NT2/D1 (cell line): ENCODE measurements at regions not wholly inside any gene's neighbourhood (a gene's known extent, or its start where the extent isn't known, plus 50 kb on each side); places are given as distances from the start of the nearest gene placed in this dataset.
"Not testable (repeated sequence)": the region's sequence is repeated elsewhere in the genome, so short reads cannot be mapped to it uniquely, and the experiment has no call there.

ENCODE experiments used
- DNase-seq: peaks from one replicate; pipeline ENCODE4 v3.0.0-alpha.2; 2011; ENCODE audit warnings: low read depth, low spot score
- H3K27me3 ChIP-seq: 2 replicates; pipeline ENCODE4 v1.6.0; 2011; ENCODE audit warnings: mild to moderate bottlenecking; ENCODE audit not compliant: insufficient read length, insufficient read depth
- H3K36me3 ChIP-seq: 2 replicates; pipeline ENCODE4 v1.6.1; 2011; ENCODE audit warnings: mild to moderate bottlenecking, low read length, mixed read lengths; ENCODE audit not compliant: insufficient read depth, insufficient read length
- H3K4me1 ChIP-seq: 2 replicates; pipeline ENCODE4 v1.5.1; 2011; ENCODE audit not compliant: insufficient read depth, insufficient read length
- H3K4me3 ChIP-seq: 2 replicates; pipeline ENCODE4 v1.5.1; 2011; ENCODE audit warnings: low read depth; ENCODE audit not compliant: insufficient read length
- H3K9ac ChIP-seq: 2 replicates; pipeline ENCODE4 v1.6.0; 2011; ENCODE audit warnings: low read depth; ENCODE audit not compliant: insufficient read length
- H3K9me3 ChIP-seq: 2 replicates; pipeline ENCODE4 v1.5.1; 2011; ENCODE audit warnings: mild to moderate bottlenecking, low read length; ENCODE audit not compliant: insufficient read depth
- SUZ12 ChIP-seq: IDR thresholded peaks from 2 replicates; pipeline ENCODE4 v1.6.1; 2011; ENCODE audit not compliant: insufficient read length, insufficient read depth; ENCODE audit errors: extremely low read depth
- YY1 ChIP-seq: IDR thresholded peaks from 2 replicates; pipeline ENCODE4 v1.6.1; 2011; ENCODE audit not compliant: insufficient read length, insufficient read depth
- ZNF274 ChIP-seq: IDR thresholded peaks from 2 replicates; pipeline ENCODE4 v1.6.1; 2011; ENCODE audit warnings: mild to moderate bottlenecking, low read depth, low read length

DNA sequence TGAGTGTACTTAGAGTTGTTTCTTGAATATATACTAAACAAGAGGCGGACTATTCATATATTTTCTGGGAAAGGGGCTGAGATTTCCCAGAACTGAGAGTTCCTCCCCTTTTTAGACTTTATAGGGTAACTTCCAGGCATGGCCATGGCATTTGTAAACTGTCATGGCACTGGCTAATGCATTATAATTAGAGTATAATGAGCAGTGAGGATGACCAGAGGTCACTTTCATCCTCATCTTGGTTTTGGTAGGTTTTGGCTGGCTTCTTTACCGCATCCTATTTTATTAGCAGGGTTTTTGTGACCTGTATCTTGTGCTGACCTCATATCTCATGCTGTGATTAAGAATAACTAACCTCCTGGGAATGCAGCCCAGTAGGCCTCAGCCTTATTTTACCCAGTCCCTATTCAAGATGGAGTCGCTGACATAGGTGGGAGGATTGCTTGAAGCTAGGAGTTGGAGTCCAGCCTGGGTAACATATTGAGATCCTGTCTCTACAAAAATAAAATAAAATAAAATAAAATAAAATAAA lies 91.4 kb downstream of the MOBP start:
- H3K4me3 ChIP-seq, result no peak overlapping the region
- H3K27me3 ChIP-seq, result no peaks in the 10 kb centered on the region
- H3K4me1 ChIP-seq, result no peaks in the 10 kb centered on the region
- no peaks in the 10 kb centered on the region for H3K36me3 ChIP-seq
- no peak overlapping the region for H3K9ac ChIP-seq
- no peaks in the 10 kb centered on the region for H3K9me3 ChIP-seq
- TF ChIP-seq SUZ12, result no peak
- TF ChIP-seq YY1, result no peak
- no peak for TF ChIP-seq ZNF274
- DNase-seq, result no peak

DNA sequence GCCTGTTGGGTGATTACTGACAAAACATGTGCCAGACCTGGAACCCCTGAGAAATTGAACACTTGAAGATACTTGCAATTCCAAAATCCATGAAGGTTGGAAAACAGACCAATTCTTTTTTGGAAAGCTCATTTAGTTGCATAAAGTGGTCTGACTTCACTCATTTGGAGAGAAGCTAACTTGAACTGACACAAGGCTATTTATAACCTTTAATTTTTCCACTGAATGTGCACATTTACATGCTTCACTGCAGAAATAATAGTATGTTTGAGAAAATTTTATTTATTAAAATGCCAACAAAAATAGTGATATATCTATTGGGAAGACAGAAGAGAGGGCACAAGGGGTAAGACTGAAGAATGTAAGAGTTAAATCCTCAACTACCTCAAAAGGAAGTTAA lies 92.1 kb downstream of the MOBP start:
- Histone ChIP-seq H3K27me3 (no peaks in the 10 kb centered on the region), H3K9me3 (no peaks in the 10 kb centered on the region), H3K4me1 (no peaks in the 10 kb centered on the region), H3K36me3 (no peaks in the 10 kb centered on the region), H3K9ac (no peak overlapping the region), H3K4me3 (no peak overlapping the region)
- DNase-seq, result no peak
- TF ChIP-seq YY1 (no peak), ZNF274 (no peak), SUZ12 (no peak)

DNA sequence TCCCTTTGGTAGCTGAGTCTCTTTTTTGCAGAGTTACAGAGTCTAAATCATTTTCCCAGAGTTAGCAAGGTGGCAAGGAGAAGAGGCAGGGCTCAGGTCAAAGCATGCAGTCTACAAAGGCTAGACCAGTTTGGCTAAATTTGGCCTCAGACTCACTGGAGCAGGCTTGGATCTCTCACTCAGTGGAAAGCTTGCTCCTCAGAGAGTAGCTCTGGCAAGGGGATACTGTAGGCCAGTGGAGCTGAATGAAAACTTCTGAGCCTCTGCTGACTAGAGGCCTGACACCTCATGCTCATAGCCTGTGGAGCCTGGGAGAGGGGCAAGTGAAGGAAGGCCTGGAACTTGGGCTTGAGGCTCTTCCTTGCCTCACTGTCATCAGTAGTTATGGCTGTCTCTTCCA lies 101.0 kb downstream of the MOBP start:
- Histone ChIP-seq H3K4me1 (no peaks in the 10 kb centered on the region), H3K27me3 (no peaks in the 10 kb centered on the region), H3K4me3 (no peak overlapping the region), H3K36me3 (no peaks in the 10 kb centered on the region), H3K9me3 (no peaks in the 10 kb centered on the region; the same call in 1 of the 2 replicates), H3K9ac (no peak overlapping the region)
- TF ChIP-seq SUZ12 (no peak), YY1 (no peak), ZNF274 (no peak)
- DNase-seq, result no peak

DNA sequence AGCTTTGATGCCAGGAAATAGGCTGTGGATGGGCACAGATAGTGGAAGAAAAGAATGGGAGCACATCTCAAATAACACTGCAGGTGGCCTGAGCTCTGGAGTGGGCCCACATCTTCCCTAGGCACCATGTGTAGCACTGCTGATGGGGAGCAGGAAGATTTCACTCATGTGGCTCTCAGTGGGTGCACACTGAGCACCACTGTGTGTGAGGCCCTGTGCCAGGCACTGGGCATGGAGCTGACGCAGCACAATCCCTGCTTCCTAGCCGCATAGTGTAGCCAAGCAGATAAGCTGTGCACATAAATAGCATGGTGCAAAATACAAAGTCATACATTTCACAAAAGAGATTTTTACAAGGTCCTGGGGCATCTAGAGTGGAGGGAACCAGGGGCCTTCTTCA lies 101.6 kb downstream of the MOBP start:
- H3K36me3 ChIP-seq, result no peaks in the 10 kb centered on the region
- H3K9me3 ChIP-seq, result no peaks in the 10 kb centered on the region; the same call in 1 of the 2 replicates
- no peak overlapping the region for H3K4me3 ChIP-seq
- TF ChIP-seq SUZ12 (no peak), YY1 (no peak), ZNF274 (no peak)
- no peak overlapping the region for H3K9ac ChIP-seq
- no peak for DNase-seq
- H3K4me1 ChIP-seq, result no peaks in the 10 kb centered on the region
- no peaks in the 10 kb centered on the region for H3K27me3 ChIP-seq

DNA sequence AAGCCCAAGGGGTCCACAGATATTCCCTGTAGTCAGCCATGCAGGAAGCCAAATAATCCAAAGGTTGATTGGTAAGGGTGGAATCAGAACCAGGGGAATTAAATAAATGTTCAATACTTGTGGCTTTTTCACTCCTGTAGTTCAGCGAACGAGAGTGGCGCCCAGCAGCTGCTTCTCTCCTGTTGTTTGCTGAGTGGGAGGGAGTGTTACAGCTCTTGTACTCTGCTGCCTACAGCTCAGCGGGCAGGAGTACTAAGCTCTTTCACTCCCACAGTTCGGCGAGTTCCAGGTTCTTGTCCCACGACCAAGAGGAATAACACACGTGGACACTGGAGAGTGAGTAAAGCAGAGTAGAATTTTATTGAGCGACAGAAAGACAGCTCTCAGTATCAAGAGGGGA lies 105.9 kb downstream of the MOBP start:
- no peak for DNase-seq
- no peak overlapping the region for H3K4me3 ChIP-seq
- no peaks in the 10 kb centered on the region for H3K27me3 ChIP-seq
- no peaks in the 10 kb centered on the region for H3K36me3 ChIP-seq
- TF ChIP-seq SUZ12, result no peak
- TF ChIP-seq YY1, result no peak
- TF ChIP-seq ZNF274, result no peak
- H3K4me1 ChIP-seq, result no peaks in the 10 kb centered on the region
- no peak overlapping the region for H3K9ac ChIP-seq
- no peaks in the 10 kb centered on the region; the same call in 1 of the 2 replicates for H3K9me3 ChIP-seq

DNA sequence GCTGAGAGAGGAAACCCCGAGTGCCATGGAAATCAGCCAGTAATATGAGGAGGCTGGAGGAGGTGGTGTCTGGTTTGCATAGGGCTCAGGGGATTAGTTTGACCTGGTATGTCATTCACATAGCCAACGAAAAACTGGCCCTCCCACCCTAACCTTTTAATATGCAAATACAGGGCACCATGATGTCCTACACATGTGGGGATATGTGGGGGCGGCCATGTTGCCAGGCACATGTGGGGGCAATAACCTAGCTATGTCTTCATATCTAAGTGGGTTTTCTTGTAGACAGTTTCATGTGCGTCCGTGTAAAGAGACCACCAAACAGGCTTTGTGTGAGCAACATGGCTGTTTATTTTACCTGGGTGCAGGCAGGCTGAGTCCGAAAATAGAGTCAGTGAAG lies 110.1 kb downstream of the MOBP start:
- Histone ChIP-seq H3K9ac (no peak overlapping the region), H3K27me3 (no peaks in the 10 kb centered on the region), H3K9me3 (no peaks in the 10 kb centered on the region), H3K4me3 (no peak overlapping the region), H3K36me3 (no peaks in the 10 kb centered on the region), H3K4me1 (no peaks in the 10 kb centered on the region)
- TF ChIP-seq SUZ12 (no peak), YY1 (peak; percentile 49)
- DNase-seq, result peak; percentile 87

DNA sequence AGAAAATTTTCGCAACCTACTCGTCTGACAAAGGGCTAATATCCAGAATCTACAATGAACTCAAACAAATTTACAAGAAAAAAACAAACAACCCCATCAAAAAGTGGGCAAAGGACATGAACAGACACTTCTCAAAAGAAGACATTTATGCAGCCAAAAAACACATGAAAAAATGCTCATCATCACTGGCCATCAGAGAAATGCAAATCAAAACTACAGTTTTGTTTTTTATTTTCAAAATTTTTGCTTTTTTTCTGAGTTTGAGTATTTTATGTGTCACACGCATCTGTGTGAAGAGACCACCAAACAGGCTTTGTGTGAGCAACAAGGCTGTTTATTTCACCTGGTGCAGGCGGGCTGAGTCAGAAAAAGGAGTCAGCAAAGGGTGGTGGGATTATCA lies 118.7 kb downstream of the MOBP start:
- H3K4me3 ChIP-seq, H3K4me1 ChIP-seq, DNase-seq, H3K27me3 ChIP-seq, H3K9me3 ChIP-seq, H3K36me3 ChIP-seq, H3K9ac ChIP-seq: not testable (repeated sequence)

DNA sequence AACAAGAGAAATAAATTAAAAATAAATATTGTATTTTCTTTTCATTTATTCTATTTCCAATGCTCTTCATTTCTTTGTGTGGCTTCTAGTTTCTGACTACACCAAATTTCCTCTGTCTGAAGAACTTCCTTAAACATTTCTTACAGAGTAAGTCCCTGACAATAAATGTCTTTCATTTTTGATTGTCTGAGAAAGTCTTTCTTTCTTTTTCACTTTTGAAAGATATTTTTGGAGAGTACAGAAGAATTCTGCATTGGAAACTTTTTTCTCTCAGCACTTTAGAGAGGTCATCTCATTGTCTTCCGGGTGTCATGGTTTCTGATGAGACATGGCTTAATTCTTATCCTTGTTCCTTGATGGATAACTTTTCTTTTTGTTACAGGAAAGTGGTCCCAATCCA lies 119.6 kb downstream of the MOBP start:
- no peaks in the 10 kb centered on the region for H3K27me3 ChIP-seq
- H3K9me3 ChIP-seq, result no peaks in the 10 kb centered on the region
- no peaks in the 10 kb centered on the region for H3K36me3 ChIP-seq
- no peak for DNase-seq
- H3K4me3 ChIP-seq, result no peak overlapping the region
- H3K9ac ChIP-seq, result no peak overlapping the region
- no peaks in the 10 kb centered on the region for H3K4me1 ChIP-seq
- TF ChIP-seq SUZ12, result no peak
- no peak for TF ChIP-seq ZNF274
- no peak for TF ChIP-seq YY1
